ENCODE measurements at regions not wholly inside any gene's neighbourhood (a gene's known extent, or its start where the extent isn't known, plus 50 kb on each side); places are given as distances from the start of the nearest gene placed in this dataset.
A peak's percentile ranks its signal among the peaks of the same experiment; 100 is the strongest.

- H3K4me1 ChIP-seq (ENCODE audit: low read depth, poor library complexity, severe bottlenecking): peaks cover 19% of the 10 kb centered on the region
- peak overlapping the region; percentile 42; the same call in 1 of the 2 replicates for H3K4me2 ChIP-seq
- H2AFZ ChIP-seq (ENCODE audit: low read depth): no peak overlapping the region
- H3K9ac ChIP-seq: no peak overlapping the region
- H4K20me1 ChIP-seq (ENCODE audit: insufficient read depth): no peaks in the 10 kb centered on the region
- H3K27me3 ChIP-seq (ENCODE audit: insufficient read depth, low read depth): no peaks in the 10 kb centered on the region
- H3K36me3 ChIP-seq (ENCODE audit: insufficient read depth): no peaks in the 10 kb centered on the region
- no peak overlapping the region for H3K4me3 ChIP-seq (IDR thresholded peaks at IDR 0.05; ENCODE audit: insufficient read depth, low read depth, low read length)
- peak; percentile 83 for TF ChIP-seq CTCF (conservative IDR thresholded peaks at IDR 0.05; ENCODE audit: low read depth, low read length)
- H3K27ac ChIP-seq: no peak overlapping the region
- H3K79me2 ChIP-seq (ENCODE audit: insufficient read depth, low read depth): no peaks in the 10 kb centered on the region
Measured at GRCh38 chr4:71229477-71230270, 109.1 kb upstream of the SLC4A4 start.

GRCh38 chr4:71230271-71231128 lies 108.3 kb upstream of the SLC4A4 start:
- no peak overlapping the region for H3K4me3 ChIP-seq (IDR thresholded peaks at IDR 0.05; ENCODE audit: insufficient read depth, low read depth, low read length)
- H2AFZ ChIP-seq (ENCODE audit: low read depth): peak overlapping the region; percentile 56
- H3K4me2 ChIP-seq: peak overlapping the region; percentile 42

GRCh38 chr4:71231129-71232055 lies 107.4 kb upstream of the SLC4A4 start:
- Histone ChIP-seq H3K36me3 (ENCODE audit: insufficient read depth) (no peaks in the 10 kb centered on the region), H3K4me1 (ENCODE audit: low read depth, poor library complexity, severe bottlenecking) (peaks cover 19% of the 10 kb centered on the region), H3K4me2 (peak overlapping the region; percentile 42), H3K9ac (no peak overlapping the region; the same call in 1 of the 2 replicates), H3K79me2 (ENCODE audit: insufficient read depth, low read depth) (no peaks in the 10 kb centered on the region), H3K27ac (peak overlapping the region; percentile 10; the same call in 1 of the 2 replicates), H3K27me3 (ENCODE audit: insufficient read depth, low read depth) (no peaks in the 10 kb centered on the region), H2AFZ (ENCODE audit: low read depth) (peak overlapping the region; percentile 56), H4K20me1 (ENCODE audit: insufficient read depth) (no peaks in the 10 kb centered on the region), H3K4me3 (IDR thresholded peaks at IDR 0.05; ENCODE audit: insufficient read depth, low read depth, low read length) (no peak overlapping the region)
- TF ChIP-seq CTCF (conservative IDR thresholded peaks at IDR 0.05; ENCODE audit: low read depth, low read length): no peak

More at GRCh38 chr4:71230271-71231128, 108.3 kb upstream of the SLC4A4 start:
- Histone ChIP-seq H4K20me1 (ENCODE audit: insufficient read depth) (no peaks in the 10 kb centered on the region), H3K27me3 (ENCODE audit: insufficient read depth, low read depth) (no peaks in the 10 kb centered on the region), H3K79me2 (ENCODE audit: insufficient read depth, low read depth) (no peaks in the 10 kb centered on the region), H3K36me3 (ENCODE audit: insufficient read depth) (no peaks in the 10 kb centered on the region), H3K9ac (peak overlapping the region; percentile 3; the same call in 1 of the 2 replicates), H3K27ac (peak overlapping the region; percentile 10; the same call in 1 of the 2 replicates), H3K4me1 (ENCODE audit: low read depth, poor library complexity, severe bottlenecking) (peaks cover 19% of the 10 kb centered on the region)
- TF ChIP-seq CTCF (conservative IDR thresholded peaks at IDR 0.05; ENCODE audit: low read depth, low read length): no peak

GRCh38 chr4:71232056-71232430 lies 106.8 kb upstream of the SLC4A4 start:
- H3K79me2 ChIP-seq (ENCODE audit: insufficient read depth, low read depth): no peaks in the 10 kb centered on the region
- H3K9ac ChIP-seq: no peak overlapping the region
- H3K27me3 ChIP-seq (ENCODE audit: insufficient read depth, low read depth): no peaks in the 10 kb centered on the region
- no peak overlapping the region for H3K4me2 ChIP-seq
- H2AFZ ChIP-seq (ENCODE audit: low read depth): no peak overlapping the region
- H3K36me3 ChIP-seq (ENCODE audit: insufficient read depth): no peaks in the 10 kb centered on the region
- H4K20me1 ChIP-seq (ENCODE audit: insufficient read depth): no peaks in the 10 kb centered on the region
- H3K27ac ChIP-seq: no peak overlapping the region
- no peak overlapping the region for H3K4me3 ChIP-seq (IDR thresholded peaks at IDR 0.05; ENCODE audit: insufficient read depth, low read depth, low read length)
- H3K4me1 ChIP-seq (ENCODE audit: low read depth, poor library complexity, severe bottlenecking): peaks cover 19% of the 10 kb centered on the region
- no peak for TF ChIP-seq CTCF (conservative IDR thresholded peaks at IDR 0.05; ENCODE audit: low read depth, low read length)
